NCI-H82 (cell line): ENCODE measurements at regions not wholly inside any gene's neighbourhood (a gene's known extent, or its start where the extent isn't known, plus 50 kb on each side); places are given as distances from the start of the nearest gene placed in this dataset.

ENCODE experiments used
- DNase-seq: peaks from one replicate; lab custom pipeline; 2025; lab: John Stamatoyannopoulos, UW

DNA sequence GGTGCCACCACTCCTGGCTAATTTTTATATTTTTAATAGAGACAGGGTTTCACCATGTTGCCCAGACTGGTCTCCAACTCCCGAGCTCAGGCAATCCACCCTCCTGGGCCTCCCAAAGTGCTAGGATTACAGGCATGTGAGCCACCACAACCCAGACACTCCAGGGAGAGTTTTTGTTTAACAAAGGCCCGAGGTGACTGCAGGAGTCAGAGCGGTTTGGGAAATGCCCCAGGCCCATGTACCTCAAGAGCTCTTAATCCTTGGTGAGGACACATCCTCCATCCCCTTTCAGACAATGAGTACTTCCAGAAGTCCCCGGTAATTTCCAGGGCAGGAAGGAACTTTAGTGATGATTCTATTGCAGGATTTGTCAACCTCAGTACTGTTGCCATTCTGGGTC is 176.0 kb downstream of the ESRRB start:
- DNase-seq = no peak

DNA sequence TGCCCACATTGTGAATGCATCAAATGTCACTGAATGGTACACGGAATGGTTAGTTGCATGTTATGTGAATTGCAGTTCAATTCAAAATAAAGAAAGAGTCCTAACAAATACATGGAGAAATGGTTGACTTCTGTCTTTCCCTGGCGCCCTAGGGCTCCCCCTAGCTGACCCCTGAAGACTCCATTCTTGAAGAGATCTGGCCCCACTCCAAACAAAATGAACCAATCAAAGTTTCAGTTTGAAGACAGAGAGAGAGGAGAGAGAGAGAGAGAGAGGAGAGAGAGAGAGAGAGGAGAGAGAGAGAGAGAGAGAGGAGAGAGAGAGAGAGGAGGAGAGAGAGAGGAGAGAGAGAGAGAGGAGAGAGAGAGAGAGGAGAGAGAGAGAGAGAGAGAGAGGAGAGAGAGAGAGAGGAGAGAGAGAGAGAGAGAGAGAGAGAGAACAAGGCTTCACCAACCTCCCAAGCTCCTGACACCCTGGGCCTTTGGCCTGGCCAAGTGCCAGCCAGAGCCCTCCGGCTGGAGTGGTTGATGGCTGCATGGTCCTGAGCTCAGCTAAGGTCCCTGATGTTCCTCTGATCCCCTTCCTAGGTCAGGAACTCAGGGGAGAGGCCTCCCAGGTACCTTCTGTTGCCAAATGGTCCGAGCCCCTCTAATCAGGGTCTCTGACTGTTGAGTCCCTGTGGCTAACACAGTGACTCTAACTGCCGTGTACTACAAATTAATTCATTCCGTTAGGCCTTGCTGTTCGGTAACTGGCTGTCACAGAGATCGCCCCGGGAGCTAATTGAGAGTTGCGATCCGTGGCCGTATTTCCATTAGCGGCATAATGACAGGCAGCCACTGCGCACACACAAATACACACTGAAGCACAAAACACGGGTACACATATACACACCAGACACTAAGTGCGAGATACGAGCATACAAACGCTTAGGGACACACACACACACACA is 188.8 kb downstream of the ESRRB start:
- peak; percentile 25 for DNase-seq

DNA sequence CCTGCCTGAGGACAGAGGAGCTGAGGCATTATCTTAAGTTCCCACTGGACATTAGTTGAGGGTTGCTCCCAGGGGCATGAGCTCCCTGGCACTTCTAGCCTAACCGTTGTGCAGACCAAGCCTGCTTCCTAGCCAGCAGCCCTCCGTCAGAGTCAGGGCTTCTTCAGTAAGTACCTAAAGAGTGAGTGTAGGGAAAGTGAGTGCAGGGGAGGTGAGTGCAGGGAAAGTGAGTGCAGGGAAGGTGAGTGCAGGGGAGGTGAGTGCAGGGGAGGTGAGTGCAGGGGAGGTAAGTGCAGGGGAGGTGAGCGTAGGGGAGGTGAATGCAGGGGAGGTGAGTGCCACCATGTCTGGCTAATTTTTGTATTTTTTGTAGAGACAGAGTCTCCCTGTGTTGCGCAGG is 190.5 kb downstream of the ESRRB start:
- DNase-seq = no peak

DNA sequence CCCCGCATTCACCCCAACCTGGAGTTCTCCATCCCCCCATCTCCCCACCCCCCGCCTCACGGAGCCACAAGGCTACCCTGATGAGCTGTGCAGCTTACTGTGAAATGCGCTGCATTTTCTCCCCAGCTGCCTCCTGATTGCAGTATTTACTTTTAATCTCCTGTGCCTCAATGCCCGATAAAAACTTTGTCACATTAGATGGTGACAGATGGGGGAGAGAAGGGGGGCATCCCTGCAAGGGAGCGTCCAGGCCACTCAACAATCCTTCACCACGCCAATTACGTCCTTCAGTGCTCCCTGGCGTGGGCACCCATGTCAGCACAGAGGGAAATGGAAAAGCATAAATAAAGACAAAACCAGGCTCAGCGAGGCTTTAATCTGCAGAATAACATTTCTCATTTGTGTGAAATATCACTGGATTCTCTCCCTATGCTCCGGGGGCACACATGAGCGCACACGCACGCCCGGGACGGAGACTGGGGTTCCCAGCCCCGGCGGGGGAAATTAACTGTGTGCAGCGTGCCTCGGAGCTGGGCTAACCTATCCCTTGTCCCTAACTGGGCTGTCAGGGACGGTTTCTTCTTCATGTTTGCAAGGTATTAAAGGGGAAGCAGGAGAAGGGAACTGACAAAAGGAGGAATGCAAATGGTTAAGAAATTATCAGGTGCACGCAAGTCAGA is 186.7 kb upstream of the VASH1 start:
- peak; percentile 72 for DNase-seq

DNA sequence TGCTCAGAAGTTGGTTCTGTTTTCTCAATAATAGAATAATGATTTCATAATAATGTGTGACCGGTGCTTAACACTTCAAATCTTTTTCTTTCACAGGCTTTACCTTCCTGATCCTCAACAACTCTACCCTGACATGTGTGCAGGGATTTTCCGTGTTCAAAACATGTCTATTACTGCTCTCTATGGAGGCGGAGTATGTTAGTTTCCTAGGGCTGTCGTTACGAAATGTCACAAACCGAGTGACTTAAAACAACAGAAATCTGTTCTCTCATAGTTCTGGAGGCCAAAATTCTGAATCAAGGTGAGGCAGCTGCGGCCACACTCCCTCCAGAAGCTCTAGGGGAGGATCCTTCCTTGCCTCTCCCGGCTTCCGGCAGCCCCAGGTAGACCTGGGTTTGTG is 186.2 kb upstream of the VASH1 start:
- DNase-seq = no peak

DNA sequence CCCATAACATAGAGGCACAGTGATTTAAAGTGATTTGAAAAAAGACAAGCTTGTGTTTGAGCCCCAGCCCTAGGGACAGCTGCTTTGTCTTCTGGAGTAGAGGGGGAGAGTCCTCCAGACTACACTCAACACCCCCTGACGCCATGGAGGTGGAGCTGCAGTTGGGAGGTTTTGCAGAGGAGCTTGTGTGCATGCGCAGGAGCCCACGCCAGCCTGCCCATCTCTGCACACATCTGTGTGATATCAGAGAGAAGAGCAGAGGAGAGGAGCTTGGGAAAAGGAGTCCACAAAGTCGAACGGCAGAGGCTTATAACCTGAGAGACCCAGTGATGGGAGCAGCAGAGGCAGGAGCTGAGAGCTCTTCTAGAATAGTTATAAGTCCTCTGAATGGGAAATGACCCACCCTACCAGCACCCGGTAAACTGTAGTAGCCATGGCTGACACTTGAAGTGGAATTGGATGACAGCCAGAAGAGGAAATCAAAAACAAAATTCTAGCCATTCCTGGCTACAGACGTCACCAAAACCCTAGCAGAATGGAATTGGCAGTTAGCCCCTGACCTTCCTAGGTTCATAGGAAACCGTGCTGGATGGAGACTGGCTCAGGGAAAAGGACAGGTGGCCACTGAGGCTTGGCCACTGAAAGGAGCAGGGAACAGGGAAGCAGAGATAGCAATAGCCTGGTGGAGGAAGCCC is 185.1 kb upstream of the VASH1 start:
- no peak for DNase-seq

DNA sequence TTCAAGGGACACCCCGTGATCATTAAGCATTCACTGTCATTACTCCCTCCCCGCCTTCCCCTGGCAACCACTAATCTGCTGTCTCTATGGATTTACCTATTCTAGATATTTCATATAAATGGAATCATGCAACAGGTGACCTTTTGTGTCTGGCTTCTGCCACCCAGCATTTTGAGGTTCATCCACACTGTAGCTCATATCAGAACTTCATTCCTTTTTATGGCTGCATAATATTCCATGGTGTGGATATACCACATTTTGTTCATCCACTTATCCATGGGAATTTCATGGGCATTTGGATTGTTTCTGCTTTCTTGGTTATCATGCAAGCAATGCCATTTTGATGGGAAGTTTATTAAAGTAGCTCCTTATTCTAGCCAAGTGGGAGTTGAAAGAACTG is 184.2 kb upstream of the VASH1 start:
- DNase-seq = no peak

DNA sequence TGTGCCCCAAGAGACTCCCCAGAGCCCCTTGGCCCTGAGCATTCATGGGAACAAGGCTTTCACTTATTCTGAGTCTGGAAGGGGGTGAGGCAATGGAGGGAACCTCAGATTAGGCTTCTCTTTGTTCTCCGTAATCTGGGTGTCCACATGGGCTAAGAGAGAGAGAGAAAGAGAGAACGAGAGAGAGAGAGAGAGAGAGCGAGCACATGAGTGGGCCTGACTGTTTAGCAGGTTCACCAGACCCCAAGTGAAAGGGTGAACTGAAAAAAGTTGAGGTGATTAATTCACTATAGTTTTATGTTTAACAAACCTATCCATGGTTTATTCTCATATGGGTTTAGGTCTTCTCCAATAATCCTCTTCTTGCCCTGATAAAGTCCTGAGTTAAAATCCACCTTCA is 183.4 kb upstream of the VASH1 start:
- no peak for DNase-seq

DNA sequence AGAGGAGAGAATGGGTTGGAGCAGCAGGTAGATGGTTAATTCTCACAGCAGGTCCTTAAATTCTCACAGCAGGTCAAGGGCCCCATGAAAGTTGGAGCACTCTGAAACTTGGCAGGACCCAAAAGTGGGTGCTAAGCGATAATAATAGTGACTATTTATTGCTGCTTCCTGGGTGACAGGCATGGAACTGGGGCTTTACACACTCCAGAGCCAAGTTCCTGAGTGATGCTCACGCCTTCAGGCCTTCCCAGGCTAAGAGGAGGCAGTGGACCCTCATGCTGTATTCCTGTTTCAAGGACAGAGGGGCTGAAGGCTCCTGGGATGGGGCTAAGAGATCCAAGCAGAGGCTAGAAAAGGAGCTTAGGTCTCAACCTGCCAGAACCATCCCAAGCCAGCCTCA is 180.9 kb upstream of the VASH1 start:
- no peak for DNase-seq

DNA sequence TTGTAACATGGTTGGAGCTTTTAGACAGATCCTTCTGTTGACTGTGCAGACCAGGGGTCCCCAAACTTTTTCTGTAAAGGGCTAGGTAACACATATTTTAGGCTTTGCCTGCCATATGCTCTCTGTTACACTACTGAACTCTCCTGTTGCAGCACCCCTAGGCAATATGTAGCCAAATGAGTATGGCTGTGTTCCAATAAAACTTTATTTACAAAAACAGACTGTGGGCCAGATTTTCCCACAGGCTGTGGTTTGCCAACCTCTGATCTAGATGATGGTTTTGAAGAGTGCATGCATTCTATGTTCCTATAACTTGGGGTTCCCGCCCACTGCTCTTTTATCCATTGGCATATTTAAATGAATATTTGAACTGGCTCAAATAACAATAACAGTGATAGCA is 180.3 kb upstream of the VASH1 start:
- no peak for DNase-seq

DNA sequence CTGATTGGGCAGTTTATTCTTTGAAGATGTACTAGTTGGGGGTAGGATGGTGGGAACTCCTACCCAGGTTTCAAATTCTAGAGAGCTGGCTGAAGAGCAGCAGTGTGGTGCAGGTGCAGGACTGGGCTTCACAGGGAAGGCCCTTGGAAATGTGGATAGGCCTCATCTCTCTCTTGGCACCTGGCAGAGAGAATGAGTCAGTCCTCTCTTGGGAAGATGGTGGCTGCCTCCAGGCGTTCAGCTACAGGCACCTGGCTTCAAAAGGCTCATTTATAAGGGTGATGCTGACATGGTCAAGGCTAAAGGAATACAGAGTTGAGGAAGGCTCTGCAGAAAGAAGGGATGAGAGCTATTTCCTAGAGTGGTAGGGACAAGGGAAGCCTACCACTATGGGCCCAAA is 179.7 kb upstream of the VASH1 start:
- DNase-seq = no peak

DNA sequence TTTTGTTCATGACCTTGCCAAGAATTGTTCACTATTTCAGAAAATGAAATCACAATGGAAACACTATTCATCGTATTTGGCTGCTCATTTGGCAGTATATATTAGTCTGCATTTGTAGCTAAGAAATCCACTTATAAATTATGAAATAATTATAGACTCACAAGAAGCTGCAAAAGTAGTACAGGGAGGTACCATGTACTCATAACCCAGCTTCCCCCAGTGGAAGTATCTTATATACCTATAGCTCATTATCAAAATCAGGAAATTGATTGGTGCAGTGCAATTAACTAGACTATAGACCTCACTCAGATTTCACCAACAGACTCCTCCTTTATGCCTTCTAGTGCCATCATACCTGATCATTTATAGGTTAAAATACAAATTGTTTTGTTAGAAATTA is 178.8 kb upstream of the VASH1 start:
- DNase-seq = no peak

DNA sequence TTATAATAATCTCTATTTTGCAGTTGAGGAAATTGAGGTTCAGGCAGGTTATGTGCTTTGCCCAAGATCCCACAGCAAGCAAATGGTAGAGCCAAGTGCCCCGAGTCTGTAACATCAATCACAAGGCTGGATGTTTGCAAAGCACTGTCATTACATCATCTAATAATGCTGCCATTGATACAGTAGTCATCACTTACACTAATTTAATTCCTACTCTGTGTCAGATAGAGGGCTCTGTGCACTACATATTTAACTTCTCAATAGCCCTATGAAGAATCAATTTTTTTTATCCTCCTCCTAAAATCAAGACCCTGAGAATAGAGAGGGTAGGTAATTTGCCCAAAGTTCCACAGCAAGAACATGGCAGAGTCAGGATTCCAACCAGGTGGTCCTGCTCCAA is 178.1 kb upstream of the VASH1 start:
- no peak for DNase-seq

DNA sequence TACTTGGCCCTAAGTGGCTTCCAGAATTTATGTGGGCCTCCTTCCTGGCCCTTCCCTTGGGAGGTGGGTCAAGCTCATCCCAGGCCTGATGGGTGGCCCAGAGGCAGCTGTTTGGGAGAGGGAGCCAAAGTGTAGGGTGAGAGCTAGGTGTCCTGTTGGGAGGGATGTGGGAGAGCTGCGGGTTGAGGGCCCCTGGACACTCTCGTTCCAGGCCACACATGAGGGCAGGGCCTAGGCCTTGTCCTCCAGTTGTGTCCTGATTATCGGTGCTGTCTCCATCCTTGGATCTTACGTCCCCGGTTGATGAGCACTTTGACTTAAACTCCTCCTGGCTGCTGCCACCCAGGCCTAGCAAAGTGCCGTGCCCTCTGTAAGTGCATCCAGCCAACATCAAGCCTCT is 177.5 kb upstream of the VASH1 start:
- no peak for DNase-seq

DNA sequence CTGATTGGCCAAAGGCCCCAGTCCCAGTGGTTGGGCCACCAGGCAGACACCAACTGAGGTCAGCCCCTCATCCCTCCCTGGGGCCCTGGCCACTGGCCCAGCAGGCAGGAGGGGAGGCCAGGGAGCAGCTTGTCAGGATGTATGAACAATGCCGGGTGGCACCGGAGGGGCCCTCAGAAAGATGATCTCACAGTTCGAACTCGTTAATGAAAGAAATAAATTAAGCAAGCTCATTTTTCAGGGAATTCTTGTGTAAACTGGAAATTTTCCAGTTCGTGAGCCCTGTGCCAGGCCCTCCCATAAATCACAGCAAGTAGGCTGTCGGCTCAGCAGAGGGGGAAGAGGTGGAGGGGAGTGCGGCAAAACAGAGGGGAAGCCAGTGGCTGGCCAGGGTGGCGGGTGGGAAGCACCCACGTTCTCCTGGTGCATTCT is 177.0 kb upstream of the VASH1 start:
- no peak for DNase-seq

DNA sequence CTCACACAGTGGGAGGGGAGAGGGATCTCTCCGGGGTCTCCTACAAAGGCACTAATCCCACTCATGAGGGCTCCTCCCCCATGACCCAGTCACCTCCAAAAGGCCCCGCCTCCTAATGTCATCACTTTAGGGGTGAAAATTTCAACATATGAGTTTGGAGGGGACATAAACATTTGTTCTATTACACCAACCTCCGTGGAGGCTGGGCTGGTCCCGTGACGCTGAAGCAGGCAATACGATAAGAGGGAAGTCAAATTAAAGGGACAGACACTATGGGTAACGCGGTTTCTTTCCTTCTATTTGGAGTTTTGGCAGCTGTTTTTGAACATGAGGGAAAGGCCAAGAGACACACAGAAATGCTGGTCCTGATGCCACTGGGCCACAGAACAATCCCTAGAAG is 175.7 kb upstream of the VASH1 start:
- DNase-seq = no peak

DNA sequence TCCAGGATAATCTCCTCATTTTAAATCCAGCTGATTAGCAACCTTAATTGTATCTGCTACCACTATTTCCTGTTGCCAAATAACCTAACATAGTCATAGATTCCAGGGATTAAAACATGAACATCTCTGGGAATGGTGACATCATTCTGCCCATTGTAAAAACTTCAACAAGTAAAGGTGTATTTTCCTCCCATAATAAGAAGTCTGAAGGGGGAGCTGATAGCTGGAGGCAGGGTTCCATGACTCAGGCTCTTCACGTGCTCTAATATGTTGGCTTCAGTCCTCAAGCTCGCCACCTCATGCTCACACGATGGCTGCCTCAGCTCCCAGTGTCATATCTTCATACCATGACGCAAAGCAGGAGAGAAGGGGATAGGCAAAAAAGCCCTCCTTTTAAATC is 172.0 kb upstream of the VASH1 start:
- no peak for DNase-seq

DNA sequence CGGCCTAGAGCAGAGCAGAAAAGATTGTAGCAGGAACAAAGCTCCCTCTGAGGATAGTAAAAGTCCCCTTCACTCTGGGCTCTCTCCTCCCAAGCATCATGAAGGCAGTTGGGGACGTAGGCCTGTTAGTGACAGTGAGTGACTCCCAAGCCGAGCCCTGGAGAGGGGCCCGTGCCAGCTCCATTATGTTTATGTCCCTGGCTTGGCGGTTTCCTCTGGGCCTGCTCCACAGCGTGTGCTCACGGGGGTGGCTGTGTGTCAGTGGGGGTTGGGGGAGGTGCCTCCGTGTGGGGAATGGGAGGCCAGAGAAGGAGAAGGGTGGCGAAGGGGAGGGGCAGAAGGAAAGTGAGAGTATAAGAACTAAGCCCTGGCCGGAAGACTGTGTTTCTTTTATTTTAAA is 170.0 kb upstream of the VASH1 start:
- no peak for DNase-seq

DNA sequence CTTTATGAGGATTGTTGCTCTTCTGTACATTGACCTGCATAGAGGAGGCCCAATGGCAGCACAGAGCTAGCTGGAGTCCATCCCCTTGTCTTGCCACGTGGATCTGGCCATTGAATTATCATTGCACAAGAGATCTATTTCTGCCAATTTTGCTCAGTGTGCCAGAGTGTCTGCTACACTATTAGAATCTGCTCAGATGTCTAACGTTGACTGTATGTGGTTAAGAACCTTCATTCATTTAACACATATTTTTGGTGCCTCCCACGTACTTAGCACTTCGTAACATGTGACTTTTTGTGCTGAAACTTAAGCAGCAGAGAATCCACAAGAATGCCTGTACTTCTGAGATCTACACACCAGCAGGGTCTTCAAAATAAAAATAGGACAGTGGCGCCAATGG is 166.0 kb upstream of the VASH1 start:
- DNase-seq = no peak

DNA sequence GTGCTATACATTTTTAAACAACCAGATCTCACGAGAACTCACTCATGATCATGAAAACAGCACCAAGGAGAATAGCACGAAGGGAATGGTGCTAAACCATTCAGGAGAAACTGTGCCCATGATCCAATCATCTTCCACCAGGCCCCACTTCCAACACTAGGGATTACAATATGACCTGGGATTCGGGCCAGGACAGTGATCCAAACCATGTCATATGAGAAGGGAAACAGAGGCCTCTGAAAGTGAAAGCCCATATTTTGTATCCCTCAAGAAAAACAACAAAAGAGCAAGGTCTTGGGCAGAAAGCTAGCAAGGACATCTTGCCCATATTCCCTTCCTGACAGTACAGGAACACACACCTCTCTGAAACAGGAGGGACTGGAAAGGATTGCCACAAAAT is 163.9 kb upstream of the VASH1 start:
- no peak for DNase-seq

DNA sequence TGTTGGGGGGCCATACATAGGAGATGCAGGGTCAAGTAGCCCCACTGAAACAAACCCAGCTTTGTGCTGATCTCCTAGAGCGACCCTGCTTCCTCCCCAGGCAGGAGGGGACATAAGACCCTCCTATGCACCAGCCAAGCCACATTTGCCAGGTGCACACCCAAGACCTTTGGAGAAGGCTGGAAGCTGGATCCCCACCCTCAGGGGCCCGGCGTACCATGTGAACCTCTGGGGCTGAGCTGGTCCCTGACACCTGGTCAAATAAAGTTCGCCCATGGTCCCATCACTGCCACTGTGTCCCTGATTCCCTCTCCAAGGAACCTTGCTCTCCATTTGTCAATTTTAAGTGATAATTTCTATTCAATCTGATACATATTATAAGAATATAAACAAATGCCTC is 162.1 kb upstream of the VASH1 start:
- no peak for DNase-seq

DNA sequence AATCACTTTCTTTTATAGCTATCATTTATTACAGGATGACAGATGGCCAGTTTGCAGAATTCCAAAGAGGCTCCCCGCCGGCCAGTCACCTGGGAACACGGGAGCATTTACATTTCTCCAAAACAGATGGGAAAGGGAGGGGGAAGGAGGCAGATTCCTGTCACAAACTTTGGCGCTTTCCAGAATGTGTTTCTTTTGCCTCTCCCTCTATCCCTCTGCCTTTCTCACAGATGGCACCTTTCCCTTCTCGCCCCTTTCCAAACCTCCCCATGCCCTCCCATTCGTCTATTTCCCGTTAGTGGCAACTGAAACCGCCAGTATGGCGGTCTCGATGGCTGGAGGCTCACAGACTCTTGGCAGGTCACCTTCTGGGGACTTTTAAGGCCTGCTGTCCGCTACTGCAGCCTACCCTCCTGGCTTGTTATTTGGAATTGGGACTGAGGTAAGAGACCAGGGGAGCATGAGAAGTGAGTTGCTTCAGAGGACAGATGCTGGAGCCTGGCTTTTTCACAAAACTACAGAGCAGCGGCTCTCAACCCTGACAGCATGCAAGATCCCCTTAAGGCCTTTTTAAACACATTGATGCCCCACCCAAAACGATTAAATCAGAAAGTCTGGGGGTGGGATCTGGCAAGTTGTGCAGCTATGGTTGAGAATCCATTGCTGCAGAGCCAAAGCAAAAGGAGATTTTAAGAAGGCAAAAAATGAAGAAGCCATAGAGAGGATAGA is 161.5 kb upstream of the VASH1 start:
- DNase-seq = peak; percentile 12
